H1 (cell line): ENCODE measurements at regions not wholly inside any gene's neighbourhood (a gene's known extent, or its start where the extent isn't known, plus 50 kb on each side); places are given as distances from the start of the nearest gene placed in this dataset.

Source experiments
- BRCA1 ChIP-seq: IDR thresholded peaks from 2 replicates; pipeline ENCODE4 v1.6.1; 2012; ENCODE audit warnings: low read depth, low read length, improper control_type of control experiment
- CHD1 ChIP-seq: IDR thresholded peaks from 2 replicates; pipeline ENCODE4 v1.6.1; 2012; ENCODE audit warnings: low read depth, low read length, improper control_type of control experiment
- CHD7 ChIP-seq: fragments of 300-600 bp; sonication (generic); IDR thresholded peaks from 2 replicates; pipeline ENCODE4 v1.7.1; 2012; ENCODE audit warnings: low read length, moderate library complexity, mild to moderate bottlenecking, inconsistent platforms; ENCODE audit not compliant: insufficient replicate concordance
- CREB1 ChIP-seq: IDR thresholded peaks from 2 replicates; pipeline ENCODE4 v1.6.1; 2012; ENCODE audit warnings: inconsistent platforms
- EP300 ChIP-seq, 2 experiments: IDR thresholded peaks; 1 replicate in 1 of 2; 2 replicates in 1 of 2; pipeline ENCODE4 v1.6.1; 2011 to 2012; ENCODE audit warnings: low read depth in 2 of 2, low read length in 2 of 2, mild to moderate bottlenecking in 2 of 2, borderline replicate concordance in 1 of 2, inconsistent platforms in 1 of 2, moderate library complexity in 1 of 2
- JUND ChIP-seq: IDR thresholded peaks from 2 replicates; pipeline ENCODE4 v1.6.1; 2011; ENCODE audit warnings: mild to moderate bottlenecking, improper control_type of control experiment, low read length
- MAFK ChIP-seq: IDR thresholded peaks from 2 replicates; pipeline ENCODE4 v1.6.1; 2012; ENCODE audit warnings: low read depth, mild to moderate bottlenecking, improper control_type of control experiment, low read length
- SIN3A ChIP-seq, 2 experiments: IDR thresholded peaks in 1 of 2; conservative IDR thresholded peaks in 1 of 2; 2 replicates each; pipeline ENCODE4 v1.6.1; 2011 to 2012; ENCODE audit warnings: low read length in 2 of 2, improper control_type of control experiment in 1 of 2, low read depth in 1 of 2, mild to moderate bottlenecking in 1 of 2
- SIX5 ChIP-seq: IDR thresholded peaks from 2 replicates; pipeline ENCODE4 v1.6.1; 2011; ENCODE audit warnings: mild to moderate bottlenecking, low read depth, low read length
- TAF7 ChIP-seq: optimal IDR thresholded peaks from 2 replicates; pipeline ENCODE3; 2011; ENCODE audit warnings: low read depth, mild to moderate bottlenecking, inconsistent platforms, low read length, moderate library complexity, borderline replicate concordance
- TEAD4 ChIP-seq: IDR thresholded peaks from 2 replicates; pipeline ENCODE4 v1.6.1; 2012; ENCODE audit warnings: low read depth, low read length, inconsistent platforms, mixed read lengths

GRCh38 chr20:43325926-43326325, 131.8 kb upstream of the SRSF6 start (continued):
- TF ChIP-seq CHD7 (no peak), JUND (no peak), TEAD4 (no peak), BRCA1 (no peak), MAFK (no peak), SIX5 (no peak), SIN3A (conservative IDR thresholded peaks at IDR 0.05 in 1 of 2, IDR thresholded peaks at IDR 0.05 in 1 of 2; ENCODE audit: low read depth in 1 of 2, low read length in 2 of 2) (no peak), EP300 (IDR thresholded peaks at IDR 0.05; ENCODE audit: borderline replicate concordance in 1 of 2, low read depth in 2 of 2, low read length in 2 of 2) (no peak), CHD1 (no peak), CREB1 (no peak), TAF7 (no peak)
